Adrenal gland (tissue), 9 donors: ENCODE measurements at regions not wholly inside any gene's neighbourhood (a gene's known extent, or its start where the extent isn't known, plus 50 kb on each side); places are given as distances from the start of the nearest gene placed in this dataset.

Experiments
- DNase-seq, 7 donors: peaks; one replicate each; pipeline ENCODE4 v3.0.0-alpha.2; 2019 to 2020
- H3K27ac ChIP-seq, 5 donors: fragments of 200-600 bp; sonication (generic) in 4 of 5; 1 replicate in 3 of 5; 2 replicates in 2 of 5; pipeline versions ENCODE4 v1.5.1 to v1.8.0; 2016 to 2020; ENCODE audit warnings: mild to moderate bottlenecking in 1 of 5
- H3K27me3 ChIP-seq: fragments of 200-600 bp; 2 replicates; pipeline ENCODE4 v1.8.0; 2021
- H3K36me3 ChIP-seq, 2 donors: fragments of 200-600 bp; replicated peaks in 1 of 2; 1 replicate in 1 of 2; 2 replicates in 1 of 2; pipeline versions ENCODE4 v1.5.1 to v1.8.0; 2018 to 2022
- H3K4me1 ChIP-seq, 2 donors: fragments of 200-600 bp; replicated peaks in 1 of 2; 1 replicate in 1 of 2; 2 replicates in 1 of 2; pipeline versions ENCODE4 v1.5.1 to v1.8.0; 2018 to 2021
- H3K4me3 ChIP-seq, 4 donors: fragments of 200-600 bp; sonication (generic) in 3 of 4; one replicate each; pipeline ENCODE4 v1.5.1; 2016 to 2018
- H3K9me3 ChIP-seq, 3 donors: fragments of 200-600 bp; sonication (generic) in 1 of 3; replicated peaks in 1 of 3; 1 replicate in 2 of 3; 2 replicates in 1 of 3; pipeline versions ENCODE4 v1.5.1 to v1.8.0; 2016 to 2021
- CTCF ChIP-seq, 6 experiments: fragments of 450-650 bp in 4 of 6; fragments of 200-600 bp in 2 of 6; sonication (generic) in 1 of 6; IDR thresholded peaks; 1 replicate in 5 of 6; 2 replicates in 1 of 6; pipeline versions ENCODE4 v1.5.1 to v1.8.0; 2016 to 2021; ENCODE audit warnings: antibody characterized with exemption in 6 of 6, mild to moderate bottlenecking in 2 of 6, moderate library complexity in 1 of 6
- POLR2A ChIP-seq, 2 donors: fragments of 450-650 bp; IDR thresholded peaks; one replicate each; pipeline ENCODE4 v1.6.1; 2017; ENCODE audit warnings: antibody characterized with exemption in 2 of 2, mild to moderate bottlenecking in 2 of 2, moderate library complexity in 1 of 2
- WGBS, 4 donors: extraction: QIAGEN DNeasy Blood & Tissue Kit in 2 of 4; methylation state at CpG; one replicate each; pipeline versions ENCODE4 v1.1.5 to v1.1.7; 2013 to 2017; 5-methylcytosine and 5-hydroxymethylcytosine counted together
- intact Hi-C, 2 donors: fragments of 100-400 bp; cut with DNase I; formaldehyde crosslinking; loops; one replicate each; pipeline versions ENCODE4 v1.14.1 to v1.15.0; 2022 to 2023
- donor health status: healthy with polysubstance abuse.
- donor health status: Bipolar disorder and iron deficiency.
- donor health status: DM: yes; HTN: yes; CAD: no.
- donor health status: DM: no; HTN: no; CAD: no.
- donor health status: DM: no; HTN: no; CAD: no.

GRCh38 chr18:6547476-6547875 lies 132.8 kb upstream of the L3MBTL4 start:
- no peaks in the 10 kb centered on the region for H3K27me3 ChIP-seq
- TF ChIP-seq CTCF (IDR thresholded peaks at IDR 0.05) (no peak), POLR2A (IDR thresholded peaks at IDR 0.05) (no peak)
- H3K4me1 ChIP-seq = peaks cover 0 to 10% of the 10 kb centered on the region in 2 donors
- 74 to 90% (median 82%) methylated on average over 1 of the region's 1 CpG for WGBS, 4 donors
- H3K27ac ChIP-seq = no peak overlapping the region
- H3K36me3 ChIP-seq = no peaks in the 10 kb centered on the region
- intact Hi-C loops = no loop called here
- H3K9me3 ChIP-seq = no peaks in the 10 kb centered on the region
- H3K4me3 ChIP-seq = no peak overlapping the region
- DNase-seq = no peak

DNA sequence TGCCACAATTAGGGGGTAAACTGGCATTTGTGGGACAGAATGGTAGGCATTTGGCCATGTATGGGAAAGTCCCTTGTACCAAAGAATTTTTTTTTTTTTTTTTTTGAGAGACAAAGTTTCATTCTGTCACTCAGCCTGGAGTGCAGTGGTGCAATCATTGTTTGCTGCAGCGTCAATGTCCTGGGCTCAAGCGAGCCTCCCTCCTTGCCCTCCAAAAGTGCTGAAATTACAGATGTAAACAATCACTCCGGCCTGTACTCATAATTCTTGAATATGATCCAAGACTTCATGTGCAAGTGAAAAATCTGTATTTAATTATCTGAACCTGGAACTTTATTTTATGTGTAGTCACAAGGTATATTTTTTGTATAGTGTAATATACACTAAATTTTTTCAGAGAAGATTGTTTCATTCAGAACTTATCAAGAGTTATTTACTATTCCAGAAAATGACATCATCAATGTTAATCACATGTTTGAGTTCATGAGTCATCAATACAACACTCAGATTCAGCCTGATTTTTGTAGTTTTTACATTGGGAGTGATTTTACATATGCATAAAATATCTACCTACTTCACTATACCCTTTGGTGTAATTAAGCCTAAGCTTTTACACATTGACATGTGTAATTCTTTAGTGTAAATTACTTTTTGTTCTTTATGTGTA lies 138.7 kb upstream of the L3MBTL4 start:
- no peaks in the 10 kb centered on the region for H3K9me3 ChIP-seq
- no peaks in the 10 kb centered on the region for H3K4me1 ChIP-seq
- intact Hi-C loops = no loop called here
- no peak overlapping the region for H3K4me3 ChIP-seq
- DNase-seq = no peak
- H3K27me3 ChIP-seq = no peaks in the 10 kb centered on the region
- H3K27ac ChIP-seq = no peak overlapping the region
- WGBS, 4 donors = 71 to 89% (median 83%) methylated on average over 3 of the region's 3 CpGs
- TF ChIP-seq POLR2A (IDR thresholded peaks at IDR 0.05) = no peak
- TF ChIP-seq CTCF (IDR thresholded peaks at IDR 0.05) = no peak
- H3K36me3 ChIP-seq = no peaks in the 10 kb centered on the region

GRCh38 chr18:6557057-6557769 lies 142.5 kb upstream of the L3MBTL4 start:
- intact Hi-C loops = no loop called here
- no peaks in the 10 kb centered on the region for H3K9me3 ChIP-seq
- peak in 1 of 7 donors; percentile 72 for DNase-seq
- 79 to 92% (median 88%) methylated on average over 16 to 18 of the region's 18 CpGs for WGBS, 4 donors
- no peaks in the 10 kb centered on the region for H3K36me3 ChIP-seq
- H3K4me3 ChIP-seq = no peak overlapping the region
- H3K27ac ChIP-seq = no peak overlapping the region
- no peak for TF ChIP-seq POLR2A (IDR thresholded peaks at IDR 0.05)
- no peak for TF ChIP-seq CTCF (IDR thresholded peaks at IDR 0.05)
- no peaks in the 10 kb centered on the region for H3K27me3 ChIP-seq
- H3K4me1 ChIP-seq = no peaks in the 10 kb centered on the region

GRCh38 chr18:6557770-6558248 lies 143.1 kb upstream of the L3MBTL4 start:
- Histone ChIP-seq H3K4me1 (no peaks in the 10 kb centered on the region), H3K4me3 (no peak overlapping the region), H3K9me3 (no peaks in the 10 kb centered on the region), H3K36me3 (no peaks in the 10 kb centered on the region), H3K27me3 (no peaks in the 10 kb centered on the region), H3K27ac (no peak overlapping the region)
- intact Hi-C loops = no loop called here
- 72 to 79% (median 76%) methylated on average over 7 to 8 of the region's 8 CpGs for WGBS, 4 donors
- TF ChIP-seq CTCF (IDR thresholded peaks at IDR 0.05) (no peak), POLR2A (IDR thresholded peaks at IDR 0.05) (no peak)
- DNase-seq = no peak
